ENCODE measurements at regions not wholly inside any gene's neighbourhood (a gene's known extent, or its start where the extent isn't known, plus 50 kb on each side); places are given as distances from the start of the nearest gene placed in this dataset.

DNA sequence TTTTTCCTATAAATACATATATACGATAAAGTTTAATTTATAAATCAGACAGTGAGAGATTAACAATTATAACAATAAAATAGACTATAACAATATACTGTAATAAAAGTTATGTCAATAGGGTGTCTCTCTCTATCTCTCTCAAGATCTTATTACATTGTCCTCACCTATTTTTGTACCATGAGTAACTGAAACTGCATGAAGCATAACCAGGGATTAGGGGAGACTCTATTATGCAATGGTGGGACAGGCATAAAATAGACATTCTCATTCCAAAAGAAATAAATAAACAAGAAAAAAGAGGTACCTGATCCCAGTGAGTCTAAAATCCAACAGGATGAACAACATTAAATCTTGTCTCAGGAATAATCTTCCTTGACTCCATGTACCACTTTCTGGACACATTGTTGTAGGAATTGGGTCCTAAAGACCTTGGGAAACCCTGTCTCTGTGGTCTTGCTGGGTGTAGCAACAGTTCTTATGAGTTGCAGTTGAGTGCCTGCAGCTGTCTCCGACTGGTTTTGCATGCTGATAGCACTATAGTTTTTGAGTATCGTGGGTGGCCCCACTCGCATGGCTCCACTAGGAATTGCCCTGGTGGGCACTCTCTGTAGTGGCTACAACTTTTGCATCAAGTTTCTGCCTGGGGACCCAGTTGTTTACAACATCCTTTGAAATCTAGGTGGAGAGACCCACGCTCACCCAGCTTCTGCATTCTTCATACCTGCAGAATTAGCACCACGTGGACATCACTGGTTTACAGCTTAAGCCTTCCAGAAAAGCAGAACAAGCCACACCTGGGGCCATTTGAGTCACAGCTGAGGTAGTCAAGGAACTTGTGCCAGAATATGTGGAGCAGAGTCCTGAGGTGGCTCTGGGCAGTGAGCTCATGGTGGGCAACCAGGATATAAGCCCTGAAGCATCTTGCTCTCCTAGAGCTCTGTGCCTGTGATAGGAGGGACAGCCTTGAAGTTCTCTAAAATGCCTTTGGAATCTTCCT, 204.7 kb downstream of the KITLG start:
- H3K9ac ChIP-seq: no peak overlapping the region
- no peaks in the 10 kb centered on the region for H3K4me1 ChIP-seq
- no peak overlapping the region for H3K27ac ChIP-seq
- H3K27me3 ChIP-seq (ENCODE audit: control insufficient read depth, insufficient read depth, low read length): no peaks in the 10 kb centered on the region
- no peaks in the 10 kb centered on the region for H3K36me3 ChIP-seq (ENCODE audit: control insufficient read depth, insufficient read depth, low read length)
- TF ChIP-seq, protein P1, sequence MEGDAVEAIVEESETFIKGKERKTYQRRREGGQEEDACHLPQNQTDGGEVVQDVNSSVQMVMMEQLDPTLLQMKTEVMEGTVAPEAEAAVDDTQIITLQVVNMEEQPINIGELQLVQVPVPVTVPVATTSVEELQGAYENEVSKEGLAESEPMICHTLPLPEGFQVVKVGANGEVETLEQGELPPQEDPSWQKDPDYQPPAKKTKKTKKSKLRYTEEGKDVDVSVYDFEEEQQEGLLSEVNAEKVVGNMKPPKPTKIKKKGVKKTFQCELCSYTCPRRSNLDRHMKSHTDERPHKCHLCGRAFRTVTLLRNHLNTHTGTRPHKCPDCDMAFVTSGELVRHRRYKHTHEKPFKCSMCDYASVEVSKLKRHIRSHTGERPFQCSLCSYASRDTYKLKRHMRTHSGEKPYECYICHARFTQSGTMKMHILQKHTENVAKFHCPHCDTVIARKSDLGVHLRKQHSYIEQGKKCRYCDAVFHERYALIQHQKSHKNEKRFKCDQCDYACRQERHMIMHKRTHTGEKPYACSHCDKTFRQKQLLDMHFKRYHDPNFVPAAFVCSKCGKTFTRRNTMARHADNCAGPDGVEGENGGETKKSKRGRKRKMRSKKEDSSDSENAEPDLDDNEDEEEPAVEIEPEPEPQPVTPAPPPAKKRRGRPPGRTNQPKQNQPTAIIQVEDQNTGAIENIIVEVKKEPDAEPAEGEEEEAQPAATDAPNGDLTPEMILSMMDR (IDR thresholded peaks at IDR 0.05): no peak
- no peak overlapping the region for H2AFZ ChIP-seq
- H3K9me3 ChIP-seq (ENCODE audit: control insufficient read depth, low read length): no peaks in the 10 kb centered on the region
- no peak overlapping the region for H3K4me2 ChIP-seq (ENCODE audit: low read length)
- H3K79me2 ChIP-seq: no peaks in the 10 kb centered on the region
- no peak overlapping the region for H3K4me3 ChIP-seq (ENCODE audit: low read depth, low read length)

DNA sequence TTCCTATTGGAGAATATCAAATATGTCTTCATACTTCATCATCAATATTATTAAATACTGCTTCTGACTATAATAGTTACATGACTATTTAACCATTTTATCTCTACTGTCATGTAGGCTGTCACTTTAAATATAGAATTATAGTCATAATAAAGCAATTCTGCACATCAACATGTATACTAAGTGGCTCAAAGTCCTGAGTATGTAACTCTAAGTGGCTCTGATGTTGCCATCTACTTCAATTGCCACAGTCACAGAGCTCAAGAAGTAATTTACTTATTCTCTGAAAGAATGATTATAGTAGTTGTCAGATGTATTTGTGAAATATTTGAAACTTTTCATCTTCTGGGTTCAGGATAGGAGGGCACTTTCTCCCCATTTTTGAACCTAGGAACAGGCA, 202.3 kb downstream of the KITLG start:
- Histone ChIP-seq H3K4me1 (no peaks in the 10 kb centered on the region), H3K27ac (no peak overlapping the region)
- TF ChIP-seq, protein P1 (IDR thresholded peaks at IDR 0.05): no peak

DNA sequence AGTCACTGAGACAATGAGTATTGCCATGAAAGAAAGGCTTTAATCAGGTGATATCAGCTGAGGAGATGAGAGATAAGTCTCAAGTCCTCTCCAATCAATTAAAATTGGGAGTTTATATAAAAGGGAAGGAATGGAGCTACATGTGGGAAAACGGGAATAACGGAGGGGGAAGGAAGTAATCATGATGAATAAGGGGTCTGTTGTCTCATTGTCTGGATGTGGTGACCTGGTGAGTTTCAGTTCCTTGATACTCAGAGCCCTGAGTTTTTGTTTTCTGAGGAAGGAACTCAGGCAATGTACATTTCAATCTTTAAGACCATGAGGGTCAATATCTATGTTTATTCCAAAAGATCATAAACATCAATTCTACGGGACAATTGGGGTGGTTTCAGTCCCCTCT, 198.8 kb downstream of the KITLG start:
- H3K9me3 ChIP-seq (ENCODE audit: control insufficient read depth, low read length): no peaks in the 10 kb centered on the region
- H3K27me3 ChIP-seq (ENCODE audit: control insufficient read depth, insufficient read depth, low read length): no peaks in the 10 kb centered on the region
- no peaks in the 10 kb centered on the region for H3K36me3 ChIP-seq (ENCODE audit: control insufficient read depth, insufficient read depth, low read length)
- no peak overlapping the region for H3K9ac ChIP-seq
- H3K27ac ChIP-seq: no peak overlapping the region
- H3K79me2 ChIP-seq: no peaks in the 10 kb centered on the region
- H3K4me3 ChIP-seq (ENCODE audit: low read depth, low read length): no peak overlapping the region
- H2AFZ ChIP-seq: no peak overlapping the region
- H3K4me2 ChIP-seq (ENCODE audit: low read length): no peak overlapping the region
- TF ChIP-seq, protein P1 (IDR thresholded peaks at IDR 0.05): no peak
- H3K4me1 ChIP-seq: no peaks in the 10 kb centered on the region

More for the DNA sequence above, 202.3 kb downstream of the KITLG start:
- no peak overlapping the region for H2AFZ ChIP-seq
- no peaks in the 10 kb centered on the region for H3K79me2 ChIP-seq
- no peaks in the 10 kb centered on the region for H3K36me3 ChIP-seq (ENCODE audit: control insufficient read depth, insufficient read depth, low read length)
- H3K4me3 ChIP-seq (ENCODE audit: low read depth, low read length): no peak overlapping the region
- H3K9me3 ChIP-seq (ENCODE audit: control insufficient read depth, low read length): no peaks in the 10 kb centered on the region
- no peaks in the 10 kb centered on the region for H3K27me3 ChIP-seq (ENCODE audit: control insufficient read depth, insufficient read depth, low read length)
- no peak overlapping the region for H3K4me2 ChIP-seq (ENCODE audit: low read length)
- H3K9ac ChIP-seq: no peak overlapping the region

DNA sequence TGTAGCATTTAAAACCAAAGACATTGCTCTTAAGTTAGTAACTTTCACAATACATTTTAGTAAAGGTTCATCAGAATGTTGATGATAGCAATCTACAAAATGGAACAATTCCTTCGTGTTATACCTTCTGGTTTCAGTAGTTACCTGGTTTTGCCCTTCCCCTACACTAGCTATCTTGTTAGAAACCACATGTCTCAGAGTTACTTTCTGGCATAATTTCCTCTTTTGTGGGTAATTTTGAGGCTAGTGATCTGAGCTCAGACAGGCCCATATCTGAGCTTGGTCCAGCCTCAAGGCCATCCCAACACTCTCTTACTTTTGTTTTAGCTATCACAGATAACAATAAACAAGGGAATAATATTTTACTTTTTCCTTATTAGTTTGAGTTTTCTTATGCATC, 196.9 kb downstream of the KITLG start:
- Histone ChIP-seq H2AFZ (no peak overlapping the region), H3K27ac (no peak overlapping the region), H3K4me1 (no peaks in the 10 kb centered on the region), H3K36me3 (ENCODE audit: control insufficient read depth, insufficient read depth, low read length) (no peaks in the 10 kb centered on the region), H3K27me3 (ENCODE audit: control insufficient read depth, insufficient read depth, low read length) (no peaks in the 10 kb centered on the region), H3K79me2 (no peaks in the 10 kb centered on the region), H3K9ac (no peak overlapping the region), H3K9me3 (ENCODE audit: control insufficient read depth, low read length) (no peaks in the 10 kb centered on the region), H3K4me2 (ENCODE audit: low read length) (no peak overlapping the region), H3K4me3 (ENCODE audit: low read depth, low read length) (no peak overlapping the region)
- TF ChIP-seq, protein P1 (IDR thresholded peaks at IDR 0.05): no peak

Data from parathyroid adenoma (tissue), 2 donors.